ENCODE measurements at regions not wholly inside any gene's neighbourhood (a gene's known extent, or its start where the extent isn't known, plus 50 kb on each side); places are given as distances from the start of the nearest gene placed in this dataset.

DNA sequence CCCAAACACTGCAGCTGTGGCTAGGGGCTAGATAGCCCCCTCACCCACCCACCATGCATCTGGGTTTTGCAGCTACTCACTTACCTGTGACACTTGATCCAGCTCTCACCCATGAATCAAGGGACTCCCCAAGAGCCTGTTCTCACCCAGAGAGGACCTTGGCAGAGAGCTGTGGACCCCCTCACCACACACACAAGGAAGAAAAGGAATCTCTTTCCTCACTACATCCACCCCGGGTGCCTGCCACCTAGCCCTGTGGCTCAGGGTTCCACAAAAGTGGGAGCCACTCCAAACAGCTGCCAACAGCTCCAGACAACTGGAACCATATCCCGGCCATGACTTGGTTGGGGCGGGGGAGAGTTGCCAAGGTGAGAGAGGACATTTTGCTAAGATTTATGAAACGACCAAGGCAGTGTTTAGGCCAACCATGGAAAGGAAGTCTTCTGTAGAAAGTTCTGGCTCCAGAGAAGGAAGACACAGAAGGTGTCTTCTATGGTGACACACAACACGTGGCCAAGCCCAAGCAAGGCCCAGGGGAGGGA, 522.1 kb upstream of the RAB6C start:
- no peak for TF ChIP-seq POLR2A (IDR thresholded peaks at IDR 0.05)
- TF ChIP-seq, protein P1, sequence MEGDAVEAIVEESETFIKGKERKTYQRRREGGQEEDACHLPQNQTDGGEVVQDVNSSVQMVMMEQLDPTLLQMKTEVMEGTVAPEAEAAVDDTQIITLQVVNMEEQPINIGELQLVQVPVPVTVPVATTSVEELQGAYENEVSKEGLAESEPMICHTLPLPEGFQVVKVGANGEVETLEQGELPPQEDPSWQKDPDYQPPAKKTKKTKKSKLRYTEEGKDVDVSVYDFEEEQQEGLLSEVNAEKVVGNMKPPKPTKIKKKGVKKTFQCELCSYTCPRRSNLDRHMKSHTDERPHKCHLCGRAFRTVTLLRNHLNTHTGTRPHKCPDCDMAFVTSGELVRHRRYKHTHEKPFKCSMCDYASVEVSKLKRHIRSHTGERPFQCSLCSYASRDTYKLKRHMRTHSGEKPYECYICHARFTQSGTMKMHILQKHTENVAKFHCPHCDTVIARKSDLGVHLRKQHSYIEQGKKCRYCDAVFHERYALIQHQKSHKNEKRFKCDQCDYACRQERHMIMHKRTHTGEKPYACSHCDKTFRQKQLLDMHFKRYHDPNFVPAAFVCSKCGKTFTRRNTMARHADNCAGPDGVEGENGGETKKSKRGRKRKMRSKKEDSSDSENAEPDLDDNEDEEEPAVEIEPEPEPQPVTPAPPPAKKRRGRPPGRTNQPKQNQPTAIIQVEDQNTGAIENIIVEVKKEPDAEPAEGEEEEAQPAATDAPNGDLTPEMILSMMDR (IDR thresholded peaks at IDR 0.05) = no peak

All from thyroid gland (tissue), 4 donors.